ENCODE measurements at regions not wholly inside any gene's neighbourhood (a gene's known extent, or its start where the extent isn't known, plus 50 kb on each side); places are given as distances from the start of the nearest gene placed in this dataset.

GRCh38 chr3:168157903-168158302, 62.2 kb upstream of the GOLIM4 start:
- TF ChIP-seq CTCF (IDR thresholded peaks at IDR 0.05) (no peak), POLR2A (IDR thresholded peaks at IDR 0.05) (no peak), EP300 (IDR thresholded peaks at IDR 0.05) (no peak)

Data from ovary (tissue), 3 donors.